ENCODE measurements at regions not wholly inside any gene's neighbourhood (a gene's known extent, or its start where the extent isn't known, plus 50 kb on each side); places are given as distances from the start of the nearest gene placed in this dataset.
"Not testable (repeated sequence)": the region's sequence is repeated elsewhere in the genome, so short reads cannot be mapped to it uniquely, and the experiment has no call there.

DNA sequence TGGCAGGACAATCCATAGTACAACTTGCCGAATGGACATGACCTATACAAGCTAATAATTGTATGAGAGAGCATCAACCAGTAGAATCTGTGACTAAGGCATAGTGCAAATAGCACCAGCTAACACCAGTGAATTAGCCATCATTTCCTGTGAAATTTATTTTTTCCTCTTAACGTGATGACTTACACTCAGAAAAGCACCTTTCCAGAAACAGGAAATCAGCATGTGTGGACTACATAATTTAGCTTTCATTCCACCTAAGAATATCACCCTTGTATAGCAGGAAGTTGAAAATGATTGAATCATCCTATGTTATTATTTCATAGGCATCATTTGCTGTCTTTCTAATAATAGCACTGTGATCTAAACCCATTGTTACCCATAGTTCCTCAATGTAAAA is 1393.4 kb upstream of the PCDH7 start:
- intact Hi-C loops (cut with DNase I), result no loop called here
- DNase-seq (ENCODE audit: low spot score), result no peak

GRCh38 chr4:29336861-29337260 is 1383.3 kb upstream of the PCDH7 start:
- intact Hi-C loops (cut with DNase I), result no loop called here
- no peak for DNase-seq (ENCODE audit: low spot score)

- intact Hi-C loops (cut with DNase I), result no loop called here
- DNase-seq (ENCODE audit: low spot score), result no peak
Observed at GRCh38 chr4:29372971-29373370, 1347.2 kb upstream of the PCDH7 start.

- intact Hi-C loops (cut with DNase I), result no loop called here
- DNase-seq (ENCODE audit: low spot score), result no peak
Observed at GRCh38 chr4:29375716-29376115, 1344.5 kb upstream of the PCDH7 start.

DNA sequence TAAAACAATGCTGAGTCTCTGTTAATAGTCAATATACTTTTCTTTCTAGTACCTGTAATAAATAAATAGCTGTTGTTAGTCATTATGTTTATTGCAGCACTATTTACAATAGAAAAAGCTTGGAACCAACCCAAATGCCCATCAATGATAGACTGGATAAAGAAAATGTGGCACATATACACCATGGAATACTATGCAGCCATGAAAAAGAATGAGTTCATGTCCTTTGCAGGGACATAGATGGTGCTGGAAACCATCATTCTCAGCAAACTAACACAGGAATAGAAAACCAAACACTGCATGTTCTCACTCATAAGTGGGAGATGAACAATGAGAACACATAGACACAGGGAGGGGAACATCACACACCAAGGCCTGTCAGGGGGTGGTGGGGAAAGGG is 1341.9 kb upstream of the PCDH7 start:
- not testable (repeated sequence) for DNase-seq (ENCODE audit: low spot score)

DNA sequence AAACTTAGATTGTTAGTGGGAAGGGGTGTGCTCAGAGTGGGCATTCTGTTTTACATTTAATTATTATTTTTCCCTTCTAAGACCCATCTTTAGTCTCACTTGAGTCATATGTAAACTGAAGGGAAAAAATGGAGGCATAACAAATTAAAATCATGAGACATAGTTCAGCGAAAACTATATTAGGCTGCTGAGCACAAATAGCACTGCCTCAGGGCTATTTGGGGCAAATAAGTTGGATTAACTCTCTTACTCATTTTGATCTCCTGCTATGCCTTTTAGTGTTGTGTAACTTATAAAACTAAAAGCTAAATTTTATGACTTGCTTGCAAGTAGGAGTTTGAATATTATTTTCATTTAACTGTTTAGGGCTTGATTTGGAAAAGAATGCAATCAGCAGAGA is 1329.2 kb upstream of the PCDH7 start:
- DNase-seq (ENCODE audit: low spot score), result no peak
- intact Hi-C loops (cut with DNase I), result loop anchor here in 1 of 2 donors (10.0 kb wide), 1 partner anchor 1344 kb away; no protein-coding TSS in a partner anchor

More for the DNA sequence above, 1341.9 kb upstream of the PCDH7 start:
- intact Hi-C loops (cut with DNase I), result not testable (repeated sequence)

DNA sequence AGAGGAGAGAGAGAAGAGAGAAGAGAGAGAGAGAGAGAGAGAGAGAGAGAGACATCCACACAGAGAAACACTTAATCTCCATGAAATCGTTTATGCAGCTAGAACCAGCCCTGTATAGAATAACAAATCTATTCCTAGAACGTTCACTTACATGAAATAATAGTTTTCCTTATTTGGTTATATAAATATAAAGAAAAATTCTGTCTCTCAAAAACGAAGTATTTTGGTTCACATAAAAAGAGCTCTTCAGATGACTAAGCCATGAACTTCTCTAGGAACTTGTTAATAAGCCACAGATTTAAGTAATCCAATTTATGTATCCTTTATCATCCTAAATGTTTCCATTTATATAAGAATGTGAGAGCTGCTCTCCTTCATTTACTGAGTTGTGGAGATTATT is 1315.1 kb upstream of the PCDH7 start:
- intact Hi-C loops (cut with DNase I), result no loop called here
- no peak for DNase-seq (ENCODE audit: low spot score)

- intact Hi-C loops (cut with DNase I), result no loop called here
- DNase-seq (ENCODE audit: low spot score), result no peak
Observed at GRCh38 chr4:29415771-29416170, 1304.4 kb upstream of the PCDH7 start.

GRCh38 chr4:29423836-29424721 is 1296.1 kb upstream of the PCDH7 start:
- no peak for DNase-seq (ENCODE audit: low spot score)
- intact Hi-C loops (cut with DNase I), result no loop called here

DNA sequence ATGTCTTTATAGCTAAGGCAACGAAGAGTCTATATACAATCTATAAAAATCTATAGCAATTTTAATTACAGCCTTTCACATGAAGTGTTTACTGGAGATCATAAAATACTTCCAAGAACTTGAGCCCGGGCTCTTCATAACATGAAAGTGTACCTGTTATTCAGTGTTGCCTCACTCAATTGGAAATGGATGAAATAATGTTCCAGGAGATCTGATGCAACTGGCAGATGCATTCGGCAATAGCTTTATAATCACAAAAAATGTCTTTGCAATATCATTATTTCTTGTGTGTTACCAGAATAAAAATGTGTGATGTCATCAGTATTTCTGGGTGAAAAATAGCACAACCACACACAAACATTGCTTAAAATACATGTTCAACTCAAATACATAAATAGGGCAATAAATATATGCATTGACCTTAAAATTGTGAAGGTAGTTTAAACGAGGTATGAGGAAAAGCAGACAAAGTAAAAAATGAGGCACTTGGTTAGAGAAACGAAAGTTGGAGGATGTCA is 1266.8 kb upstream of the PCDH7 start:
- intact Hi-C loops (cut with DNase I), result no loop called here
- no peak for DNase-seq (ENCODE audit: low spot score)

DNA sequence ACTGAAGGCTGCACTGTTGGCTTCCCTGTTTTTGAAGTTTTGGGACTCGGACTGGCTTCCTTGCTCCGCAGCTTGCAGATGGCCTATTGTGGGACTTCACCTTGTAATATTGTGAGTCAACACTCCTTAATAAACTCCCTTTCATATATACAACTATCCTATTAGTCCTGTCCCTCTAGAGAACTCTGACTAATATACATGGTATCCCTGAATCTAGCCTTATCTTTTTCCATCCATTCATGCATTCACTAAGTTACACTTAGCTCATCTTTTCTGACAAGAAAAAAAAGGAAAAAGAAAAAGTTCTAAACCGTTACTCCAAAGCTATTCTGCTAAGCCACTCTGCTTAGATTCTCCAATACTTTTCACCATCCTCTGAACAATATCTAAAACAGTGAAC is 1260.2 kb upstream of the PCDH7 start:
- intact Hi-C loops (cut with DNase I), result no loop called here

GRCh38 chr4:29467044-29467717 is 1253.0 kb upstream of the PCDH7 start:
- intact Hi-C loops (cut with DNase I), result no loop called here
- no peak for DNase-seq (ENCODE audit: low spot score)

More for the DNA sequence above, 1260.2 kb upstream of the PCDH7 start:
- no peak for DNase-seq (ENCODE audit: low spot score)

Small RNA genes lying in the stretch of these regions (microRNA-seq; reads per million reads assigned to microRNA genes)
- 0 reads per million in 2 donors for gene MIR4275 (ENCODE audit: borderline microRNAs expressed in 2 of 2)
